Endodermal cell (in vitro differentiated cells): ENCODE measurements at regions not wholly inside any gene's neighbourhood (a gene's known extent, or its start where the extent isn't known, plus 50 kb on each side); places are given as distances from the start of the nearest gene placed in this dataset.

ENCODE experiments used
- DNase-seq: peaks from one replicate; pipeline ENCODE4 v3.0.0-alpha.2; 2017
- H3K27ac ChIP-seq: 2 replicates; pipeline ENCODE4 v1.5.1; 2013; ENCODE audit warnings: mild to moderate bottlenecking, low read depth, low read length, moderate library complexity
- H3K27me3 ChIP-seq: 2 replicates; pipeline ENCODE4 v1.6.1; 2013; ENCODE audit warnings: mild to moderate bottlenecking, low read length, moderate library complexity; ENCODE audit not compliant: insufficient read depth, control insufficient read depth, poor library complexity, severe bottlenecking
- H3K36me3 ChIP-seq: 2 replicates; pipeline ENCODE4 v1.7.0; 2013; ENCODE audit warnings: mild to moderate bottlenecking, low read length, moderate library complexity; ENCODE audit not compliant: control insufficient read depth, insufficient read depth
- H3K4me1 ChIP-seq: one replicate; pipeline ENCODE4 v1.7.0; 2013; ENCODE audit warnings: low read length; ENCODE audit not compliant: control insufficient read depth, insufficient read depth
- H3K4me3 ChIP-seq: 2 replicates; pipeline ENCODE4 v1.5.1; 2013; ENCODE audit warnings: mild to moderate bottlenecking, low read length, moderate library complexity
- H3K9ac ChIP-seq: 2 replicates; pipeline ENCODE4 v1.6.1; 2013; ENCODE audit warnings: mild to moderate bottlenecking, low read length, moderate library complexity; ENCODE audit not compliant: poor library complexity, severe bottlenecking; ENCODE audit errors: extremely low read depth
- H3K9me3 ChIP-seq: 2 replicates; pipeline ENCODE4 v1.6.1; 2013; ENCODE audit warnings: mild to moderate bottlenecking, low read length, moderate library complexity; ENCODE audit not compliant: control insufficient read depth
- H3K27ac Mint-ChIP-seq: 2 replicates; pipeline ENCODE4 v1.8.0; 2020; ENCODE audit warnings: mixed read lengths
- H3K27me3 Mint-ChIP-seq: 2 replicates; pipeline ENCODE4 v1.8.0; 2021; ENCODE audit warnings: mild to moderate bottlenecking, mixed read lengths; ENCODE audit not compliant: insufficient read depth
- H3K36me3 Mint-ChIP-seq: 2 replicates; pipeline ENCODE4 v1.8.0; 2020; ENCODE audit warnings: low read depth, mixed read lengths
- H3K4me1 Mint-ChIP-seq: 2 replicates; pipeline ENCODE4 v1.8.0; 2020; ENCODE audit warnings: mixed read lengths
- H3K4me3 Mint-ChIP-seq: 2 replicates; pipeline ENCODE4 v1.8.0; 2020; ENCODE audit warnings: mild to moderate bottlenecking, moderate library complexity, mixed read lengths
- H3K9me3 Mint-ChIP-seq: 2 replicates; pipeline ENCODE4 v1.8.0; 2020; ENCODE audit warnings: mild to moderate bottlenecking, mixed read lengths
- CTCF ChIP-seq: fragments of 200-600 bp; sonication (generic); conservative IDR thresholded peaks from 2 replicates; pipeline ENCODE4 v1.5.0; 2021; ENCODE audit warnings: antibody characterized with exemption, mild to moderate bottlenecking
- WGBS, 2 experiments: methylation state at CpG; one replicate each; pipeline versions ENCODE4 v1.1.5 to v1.1.7; 2013; ENCODE audit warnings: missing lambda C conversion rate in 2 of 2, mixed read lengths in 1 of 2; ENCODE audit not compliant: insufficient coverage in 1 of 2, insufficient read length in 1 of 2; 5-methylcytosine and 5-hydroxymethylcytosine counted together

GRCh38 chr22:49007013-49007653 is 820.5 kb downstream of the BRD1 start:
- no peak for DNase-seq
- Mint-ChIP-seq H3K27me3 (peaks cover 3% of the 10 kb centered on the region), H3K4me1 (no peaks in the 10 kb centered on the region), H3K9me3 (peaks cover 11% of the 10 kb centered on the region), H3K27ac (no peak overlapping the region), H3K4me3 (no peak overlapping the region), H3K36me3 (no peaks in the 10 kb centered on the region)
- WGBS, 2 experiments = 68 to 91% methylated on average over 4 to 12 of the region's 12 CpGs
- H3K4me3 ChIP-seq = no peak overlapping the region
- no peak overlapping the region for H3K27ac ChIP-seq
- no peaks in the 10 kb centered on the region for H3K27me3 ChIP-seq
- H3K4me1 ChIP-seq = no peaks in the 10 kb centered on the region
- H3K9me3 ChIP-seq = no peaks in the 10 kb centered on the region
- H3K9ac ChIP-seq = no peak overlapping the region
- no peak for TF ChIP-seq CTCF
- H3K36me3 ChIP-seq = no peaks in the 10 kb centered on the region

- no peak for TF ChIP-seq CTCF
- Mint-ChIP-seq H3K9me3 (peaks cover 18% of the 10 kb centered on the region), H3K27ac (no peak overlapping the region), H3K36me3 (no peaks in the 10 kb centered on the region), H3K4me3 (no peak overlapping the region), H3K4me1 (no peaks in the 10 kb centered on the region), H3K27me3 (peaks cover 3% of the 10 kb centered on the region)
- no peaks in the 10 kb centered on the region for H3K4me1 ChIP-seq
- no peaks in the 10 kb centered on the region for H3K36me3 ChIP-seq
- no peaks in the 10 kb centered on the region for H3K27me3 ChIP-seq
- no peak for DNase-seq
- H3K4me3 ChIP-seq = no peak overlapping the region
- 91 to 97% methylated on average over 3 to 10 of the region's 11 CpGs for WGBS, 2 experiments
- H3K9ac ChIP-seq = no peak overlapping the region
- H3K27ac ChIP-seq = no peak overlapping the region
- H3K9me3 ChIP-seq = no peaks in the 10 kb centered on the region
These were observed 821.3 kb downstream of the BRD1 start for GRCh38 chr22:49006207-49007012.

GRCh38 chr22:49005557-49005956 is 822.1 kb downstream of the BRD1 start:
- H3K4me1 Mint-ChIP-seq = no peaks in the 10 kb centered on the region

More at GRCh38 chr22:49005557-49005956, 822.1 kb downstream of the BRD1 start:
- Histone ChIP-seq H3K4me3 (no peak overlapping the region), H3K36me3 (no peaks in the 10 kb centered on the region), H3K9ac (no peak overlapping the region), H3K4me1 (no peaks in the 10 kb centered on the region), H3K9me3 (no peaks in the 10 kb centered on the region), H3K27ac (no peak overlapping the region), H3K27me3 (no peaks in the 10 kb centered on the region)
- Mint-ChIP-seq H3K4me3 (no peak overlapping the region), H3K27me3 (peaks cover 3% of the 10 kb centered on the region), H3K36me3 (no peaks in the 10 kb centered on the region), H3K27ac (no peak overlapping the region), H3K9me3 (peaks cover 20% of the 10 kb centered on the region)
- 95% methylated on average over 7 of the region's 7 CpGs; no CpG with 5 or more reads in 1 of the 2 experiments for WGBS, 2 experiments
- TF ChIP-seq CTCF = no peak
- no peak for DNase-seq
